IMR-90 (cell line): ENCODE measurements at regions not wholly inside any gene's neighbourhood (a gene's known extent, or its start where the extent isn't known, plus 50 kb on each side); places are given as distances from the start of the nearest gene placed in this dataset.

Source experiments
- ATAC-seq: fragments of 200-7000 bp; cut with Tn5 transposase; 2 replicates; pipeline ENCODE4 v1.9.1; 2020; ENCODE audit warnings: low read depth, mild to moderate bottlenecking, moderate library complexity
- BruUV-seq: library from RNA; stranded (reverse); fragments of 400-500 nt; replicated peaks from 2 replicates; lab custom pipeline; 2021; lab: Mats Ljungman, UMichigan
- CTCF ChIA-PET: fragments of 300-600 bp; formaldehyde crosslinking; extraction: SDS; loops from one replicate; lab custom pipeline; 2021; ENCODE audit warnings: antibody characterized with exemption; lab: Yijun Ruan, JAX
- POLR2A ChIA-PET: fragments of 300-600 bp; sonication (Branson Sonifier 250); formaldehyde crosslinking; loops from one replicate; lab custom pipeline; 2022; ENCODE audit warnings: antibody characterized with exemption; ENCODE audit not compliant: unreplicated experiment; lab: Charles Lee
- DNase-seq: peaks from one replicate; pipeline ENCODE4 v3.0.0; 2013
- H2AFZ ChIP-seq: replicated peaks from 2 replicates; pipeline ENCODE3; 2013; ENCODE audit warnings: low read length, mild to moderate bottlenecking; ENCODE audit not compliant: poor library complexity
- H2AK5ac ChIP-seq: 2 replicates; pipeline ENCODE4 v1.6.1; 2013; ENCODE audit warnings: low read depth, low read length, inconsistent platforms
- H2AK9ac ChIP-seq: replicated peaks from 2 replicates; pipeline ENCODE3; 2013; ENCODE audit warnings: mild to moderate bottlenecking, low read depth, low read length, moderate library complexity; ENCODE audit not compliant: poor library complexity
- H2BK120ac ChIP-seq: 2 replicates; pipeline ENCODE4 v1.6.1; 2013; ENCODE audit warnings: low read depth, low read length, inconsistent platforms
- H2BK15ac ChIP-seq: 3 replicates; pipeline ENCODE4 v1.6.1; 2013; ENCODE audit warnings: low read depth, low read length, inconsistent platforms
- H2BK20ac ChIP-seq: 2 replicates; pipeline ENCODE4 v1.6.1; 2013; ENCODE audit warnings: low read depth, mild to moderate bottlenecking, inconsistent platforms, low read length, moderate library complexity
- H2BK5ac ChIP-seq: 2 replicates; pipeline ENCODE4 v1.6.1; 2013; ENCODE audit warnings: mild to moderate bottlenecking, low read depth, low read length, inconsistent platforms; ENCODE audit not compliant: poor library complexity, severe bottlenecking
- H3K14ac ChIP-seq: replicated peaks from 2 replicates; pipeline ENCODE4 v1.6.1; 2013; ENCODE audit warnings: low read depth, low read length, inconsistent platforms
- H3K18ac ChIP-seq: 2 replicates; pipeline ENCODE4 v1.6.1; 2013; ENCODE audit warnings: low read depth, low read length, control low read depth
- H3K23ac ChIP-seq: 2 replicates; pipeline ENCODE4 v1.6.1; 2013; ENCODE audit warnings: low read depth, low read length, inconsistent platforms
- H3K27ac ChIP-seq: 2 replicates; pipeline ENCODE4 v1.5.1; 2013; ENCODE audit warnings: mild to moderate bottlenecking, control low read depth, low read length; ENCODE audit not compliant: insufficient read depth
- H3K27me3 ChIP-seq: 2 replicates; pipeline ENCODE4 v1.6.1; 2013; ENCODE audit warnings: low read length; ENCODE audit not compliant: control insufficient read depth, insufficient read depth
- H3K36me3 ChIP-seq: 2 replicates; pipeline ENCODE4 v1.6.1; 2013; ENCODE audit warnings: low read length, mixed read lengths; ENCODE audit not compliant: control insufficient read depth, insufficient read depth
- H3K4ac ChIP-seq: 2 replicates; pipeline ENCODE4 v1.6.1; 2013; ENCODE audit warnings: low read depth, low read length, inconsistent platforms
- H3K4me1 ChIP-seq: 2 replicates; pipeline ENCODE4 v1.6.1; 2013; ENCODE audit warnings: low read length, mixed read lengths; ENCODE audit not compliant: control insufficient read depth, insufficient read depth
- H3K4me2 ChIP-seq: 2 replicates; pipeline ENCODE4 v1.6.1; 2013; ENCODE audit warnings: low read depth, mild to moderate bottlenecking, control low read depth, low read length, moderate library complexity
- H3K4me3 ChIP-seq: 2 replicates; pipeline ENCODE4 v1.5.1; 2013; ENCODE audit warnings: low read depth, mild to moderate bottlenecking, control low read depth, low read length, moderate library complexity; ENCODE audit not compliant: insufficient read depth
- H3K56ac ChIP-seq: 2 replicates; pipeline ENCODE4 v1.6.1; 2013; ENCODE audit warnings: low read length, inconsistent platforms; ENCODE audit not compliant: insufficient read depth; ENCODE audit errors: extremely low read depth
- H3K79me1 ChIP-seq, 2 experiments: 2 replicates each; pipeline ENCODE4 v1.6.1; 2013; ENCODE audit warnings: low read length in 2 of 2, inconsistent platforms in 1 of 2, low read depth in 1 of 2
- H3K9ac ChIP-seq: 2 replicates; pipeline ENCODE4 v1.6.1; 2013; ENCODE audit warnings: low read depth, low read length, control low read depth
- H3K9me1 ChIP-seq: 2 replicates; pipeline ENCODE4 v1.6.1; 2013; ENCODE audit warnings: low read length, inconsistent platforms; ENCODE audit not compliant: insufficient read depth
- H3K9me3 ChIP-seq: 2 replicates; pipeline ENCODE4 v1.6.1; 2013; ENCODE audit warnings: low read length; ENCODE audit not compliant: control insufficient read depth, insufficient read depth
- H4K20me1 ChIP-seq: 2 replicates; pipeline ENCODE4 v1.6.1; 2013; ENCODE audit warnings: low read length, inconsistent platforms; ENCODE audit not compliant: insufficient read depth
- H4K5ac ChIP-seq: 2 replicates; pipeline ENCODE4 v1.6.1; 2013; ENCODE audit warnings: mild to moderate bottlenecking, low read depth, low read length, control low read depth
- H4K8ac ChIP-seq, 2 experiments: 2 replicates each; pipeline ENCODE4 v1.6.1; 2013; ENCODE audit warnings: low read depth in 2 of 2, low read length in 2 of 2, control low read depth in 1 of 2, inconsistent platforms in 1 of 2
- H4K91ac ChIP-seq: 2 replicates; pipeline ENCODE4 v1.6.1; 2013; ENCODE audit warnings: low read depth, low read length, inconsistent platforms; ENCODE audit not compliant: insufficient read depth
- BHLHE40 ChIP-seq: fragments of 150-350 bp; IDR thresholded peaks from 2 replicates; pipeline ENCODE4 v1.6.1; 2016; ENCODE audit warnings: mild to moderate bottlenecking, low read depth, low read length
- CEBPB ChIP-seq: IDR thresholded peaks from 2 replicates; pipeline ENCODE4 v1.6.1; 2012; ENCODE audit warnings: low read depth, low read length, improper control_type of control experiment
- CHD1 ChIP-seq: IDR thresholded peaks from 2 replicates; pipeline ENCODE4 v1.6.1; 2012; ENCODE audit warnings: low read depth, low read length, improper control_type of control experiment
- CTCF ChIP-seq: conservative IDR thresholded peaks from 2 replicates; pipeline ENCODE4 v1.5.1; 2012; ENCODE audit warnings: mild to moderate bottlenecking, low read depth, low read length, improper control_type of control experiment
- ELK1 ChIP-seq: fragments of 150-350 bp; IDR thresholded peaks from 2 replicates; pipeline ENCODE4 v1.6.1; 2016; ENCODE audit warnings: low read depth, mild to moderate bottlenecking, low read length, moderate library complexity, borderline replicate concordance
- FOS ChIP-seq: fragments of 150-350 bp; IDR thresholded peaks from 2 replicates; pipeline ENCODE4 v1.6.1; 2016; ENCODE audit warnings: low read depth, low read length
- MAFK ChIP-seq: IDR thresholded peaks from 2 replicates; pipeline ENCODE4 v1.6.1; 2012; ENCODE audit warnings: low read depth, low read length, improper control_type of control experiment
- MAZ ChIP-seq: IDR thresholded peaks from 2 replicates; pipeline ENCODE4 v1.6.1; 2012; ENCODE audit warnings: low read depth, mild to moderate bottlenecking, low read length, improper control_type of control experiment, moderate library complexity, borderline replicate concordance
- MXI1 ChIP-seq: IDR thresholded peaks from 2 replicates; pipeline ENCODE4 v1.6.1; 2012; ENCODE audit warnings: low read depth, mild to moderate bottlenecking, low read length, moderate library complexity, borderline replicate concordance
- NFE2L2 ChIP-seq: fragments of 150-350 bp; IDR thresholded peaks from 2 replicates; pipeline ENCODE4 v1.6.1; 2016; ENCODE audit warnings: low read depth, mild to moderate bottlenecking, low read length
- POLR2A ChIP-seq: IDR thresholded peaks from 2 replicates; pipeline ENCODE4 v1.6.1; 2012; ENCODE audit warnings: mild to moderate bottlenecking, low read depth, low read length
- RAD21 ChIP-seq: IDR thresholded peaks from 2 replicates; pipeline ENCODE4 v1.6.1; 2012; ENCODE audit warnings: low read length, improper control_type of control experiment
- RCOR1 ChIP-seq: IDR thresholded peaks from 2 replicates; pipeline ENCODE4 v1.6.1; 2012; ENCODE audit warnings: mild to moderate bottlenecking, low read length, improper control_type of control experiment; ENCODE audit not compliant: insufficient replicate concordance
- RFX5 ChIP-seq: IDR thresholded peaks from 2 replicates; pipeline ENCODE4 v1.8.0; 2012; ENCODE audit warnings: low read depth, mild to moderate bottlenecking, low read length, moderate library complexity
- SMC3 ChIP-seq: fragments of 150-350 bp; IDR thresholded peaks from 2 replicates; pipeline ENCODE4 v1.6.1; 2016; ENCODE audit warnings: low read depth, mild to moderate bottlenecking, antibody characterized with exemption, low read length, moderate library complexity
- USF2 ChIP-seq: fragments of 150-350 bp; IDR thresholded peaks from 2 replicates; pipeline ENCODE4 v1.6.1; 2017; ENCODE audit warnings: mild to moderate bottlenecking, antibody characterized with exemption, low read length, low read depth
- WGBS, 2 experiments: methylation state at CpG; one replicate each; pipeline versions ENCODE4 v1.1.5 to v1.1.7; 2013; ENCODE audit warnings: missing lambda C conversion rate in 2 of 2; ENCODE audit not compliant: insufficient read length in 1 of 2; ENCODE audit errors: extremely low coverage in 2 of 2; 5-methylcytosine and 5-hydroxymethylcytosine counted together
- dilution Hi-C: fragments of 300-500 bp; cut with HindIII; formaldehyde crosslinking; loops from one replicate; pipeline ENCODE4 v1.14.3; 2018; ENCODE audit warnings: low sequenced_read_pairs; ENCODE audit not compliant: unreplicated experiment
- in situ Hi-C: fragments of 300-500 bp; cut with MboI; formaldehyde crosslinking; loops from 3 replicates; pipeline ENCODE4 v1.14.3; 2019; ENCODE audit warnings: low sequenced_read_pairs, inconsistent platforms, mixed read lengths
- intact Hi-C: fragments of 100-400 bp; cut with micrococcal nuclease; formaldehyde crosslinking; loops from 2 replicates; pipeline ENCODE4 v1.10.0; 2022

GRCh38 chr18:78526275-78526674 lies 453.3 kb upstream of the SALL3 start:
- H3K14ac ChIP-seq: no peak overlapping the region
- H2AK5ac ChIP-seq: no peak overlapping the region
- H2BK5ac ChIP-seq: no peak overlapping the region
- H3K9me3 ChIP-seq: peaks cover 27% of the 10 kb centered on the region
- H3K27ac ChIP-seq: no peak overlapping the region
- no peak overlapping the region for H2BK20ac ChIP-seq
- no peak for TF ChIP-seq CEBPB
- no peak for TF ChIP-seq CHD1
- no peak for TF ChIP-seq RFX5
- no peak for TF ChIP-seq ELK1
- TF ChIP-seq BHLHE40: no peak
- TF ChIP-seq MAZ: no peak
- TF ChIP-seq USF2: no peak
- TF ChIP-seq RAD21: no peak
- TF ChIP-seq POLR2A: no peak
- no peak for TF ChIP-seq FOS
- no peak for TF ChIP-seq NFE2L2
- no peak for TF ChIP-seq SMC3
- no peak for TF ChIP-seq RCOR1
- TF ChIP-seq CTCF: no peak
- TF ChIP-seq MXI1: no peak
- no peak for TF ChIP-seq MAFK
- dilution Hi-C loops: no loop called here
- BruUV-seq: no TSS peak
- ChIA-PET POLR2A (no interaction called here), CTCF (interaction anchor here (0.8 kb wide), 1 partner anchor 11 kb away, joined by 3 read pairs; no protein-coding TSS in a partner anchor)
- no peak overlapping the region for H3K23ac ChIP-seq
- DNase-seq (no peak), ATAC-seq (no peak)
- intact Hi-C loops: no loop called here
- no peak overlapping the region for H4K91ac ChIP-seq
- no peaks in the 10 kb centered on the region for H3K4me1 ChIP-seq
- H3K27me3 ChIP-seq: no peaks in the 10 kb centered on the region
- no peak overlapping the region for H3K18ac ChIP-seq
- H3K4ac ChIP-seq: no peak overlapping the region
- no peak overlapping the region for H2BK15ac ChIP-seq
- no peak overlapping the region for H3K9ac ChIP-seq
- H3K4me3 ChIP-seq: no peak overlapping the region
- in situ Hi-C loops: no loop called here
- H3K79me1 ChIP-seq: no peaks in the 10 kb centered on the region
- H2BK120ac ChIP-seq: no peak overlapping the region
- no peak overlapping the region for H2AFZ ChIP-seq
- no peaks in the 10 kb centered on the region for H3K9me1 ChIP-seq
- H4K5ac ChIP-seq: no peak overlapping the region
- no CpG with 5 or more reads among the region's 10 CpGs for WGBS, 2 experiments
- H4K20me1 ChIP-seq: no peaks in the 10 kb centered on the region
- no peak overlapping the region for H3K4me2 ChIP-seq
- no peak overlapping the region for H2AK9ac ChIP-seq
- H3K36me3 ChIP-seq: no peaks in the 10 kb centered on the region
- H4K8ac ChIP-seq: no peak overlapping the region
- H3K56ac ChIP-seq: no peak overlapping the region
